IMR-90 (cell line): ENCODE measurements at regions not wholly inside any gene's neighbourhood (a gene's known extent, or its start where the extent isn't known, plus 50 kb on each side); places are given as distances from the start of the nearest gene placed in this dataset.

Source experiments
- ATAC-seq: fragments of 200-7000 bp; cut with Tn5 transposase; 2 replicates; pipeline ENCODE4 v1.9.1; 2020; ENCODE audit warnings: low read depth, mild to moderate bottlenecking, moderate library complexity
- BruUV-seq: library from RNA; stranded (reverse); fragments of 400-500 nt; replicated peaks from 2 replicates; lab custom pipeline; 2021; lab: Mats Ljungman, UMichigan
- CTCF ChIA-PET: fragments of 300-600 bp; formaldehyde crosslinking; extraction: SDS; loops from one replicate; lab custom pipeline; 2021; ENCODE audit warnings: antibody characterized with exemption; lab: Yijun Ruan, JAX
- POLR2A ChIA-PET: fragments of 300-600 bp; sonication (Branson Sonifier 250); formaldehyde crosslinking; loops from one replicate; lab custom pipeline; 2022; ENCODE audit warnings: antibody characterized with exemption; ENCODE audit not compliant: unreplicated experiment; lab: Charles Lee
- DNase-seq: peaks from one replicate; pipeline ENCODE4 v3.0.0; 2013
- H2AFZ ChIP-seq: replicated peaks from 2 replicates; pipeline ENCODE3; 2013; ENCODE audit warnings: low read length, mild to moderate bottlenecking; ENCODE audit not compliant: poor library complexity
- H2AK5ac ChIP-seq: 2 replicates; pipeline ENCODE4 v1.6.1; 2013; ENCODE audit warnings: low read depth, low read length, inconsistent platforms
- H2AK9ac ChIP-seq: replicated peaks from 2 replicates; pipeline ENCODE3; 2013; ENCODE audit warnings: mild to moderate bottlenecking, low read depth, low read length, moderate library complexity; ENCODE audit not compliant: poor library complexity
- H2BK120ac ChIP-seq: 2 replicates; pipeline ENCODE4 v1.6.1; 2013; ENCODE audit warnings: low read depth, low read length, inconsistent platforms
- H2BK15ac ChIP-seq: 3 replicates; pipeline ENCODE4 v1.6.1; 2013; ENCODE audit warnings: low read depth, low read length, inconsistent platforms
- H2BK20ac ChIP-seq: 2 replicates; pipeline ENCODE4 v1.6.1; 2013; ENCODE audit warnings: low read depth, mild to moderate bottlenecking, inconsistent platforms, low read length, moderate library complexity
- H2BK5ac ChIP-seq: 2 replicates; pipeline ENCODE4 v1.6.1; 2013; ENCODE audit warnings: mild to moderate bottlenecking, low read depth, low read length, inconsistent platforms; ENCODE audit not compliant: poor library complexity, severe bottlenecking
- H3K14ac ChIP-seq: replicated peaks from 2 replicates; pipeline ENCODE4 v1.6.1; 2013; ENCODE audit warnings: low read depth, low read length, inconsistent platforms
- H3K18ac ChIP-seq: 2 replicates; pipeline ENCODE4 v1.6.1; 2013; ENCODE audit warnings: low read depth, low read length, control low read depth
- H3K23ac ChIP-seq: 2 replicates; pipeline ENCODE4 v1.6.1; 2013; ENCODE audit warnings: low read depth, low read length, inconsistent platforms
- H3K27ac ChIP-seq: 2 replicates; pipeline ENCODE4 v1.5.1; 2013; ENCODE audit warnings: mild to moderate bottlenecking, control low read depth, low read length; ENCODE audit not compliant: insufficient read depth
- H3K27me3 ChIP-seq: 2 replicates; pipeline ENCODE4 v1.6.1; 2013; ENCODE audit warnings: low read length; ENCODE audit not compliant: control insufficient read depth, insufficient read depth
- H3K36me3 ChIP-seq: 2 replicates; pipeline ENCODE4 v1.6.1; 2013; ENCODE audit warnings: low read length, mixed read lengths; ENCODE audit not compliant: control insufficient read depth, insufficient read depth
- H3K4ac ChIP-seq: 2 replicates; pipeline ENCODE4 v1.6.1; 2013; ENCODE audit warnings: low read depth, low read length, inconsistent platforms
- H3K4me1 ChIP-seq: 2 replicates; pipeline ENCODE4 v1.6.1; 2013; ENCODE audit warnings: low read length, mixed read lengths; ENCODE audit not compliant: control insufficient read depth, insufficient read depth
- H3K4me2 ChIP-seq: 2 replicates; pipeline ENCODE4 v1.6.1; 2013; ENCODE audit warnings: low read depth, mild to moderate bottlenecking, control low read depth, low read length, moderate library complexity
- H3K4me3 ChIP-seq: 2 replicates; pipeline ENCODE4 v1.5.1; 2013; ENCODE audit warnings: low read depth, mild to moderate bottlenecking, control low read depth, low read length, moderate library complexity; ENCODE audit not compliant: insufficient read depth
- H3K56ac ChIP-seq: 2 replicates; pipeline ENCODE4 v1.6.1; 2013; ENCODE audit warnings: low read length, inconsistent platforms; ENCODE audit not compliant: insufficient read depth; ENCODE audit errors: extremely low read depth
- H3K79me1 ChIP-seq, 2 experiments: 2 replicates each; pipeline ENCODE4 v1.6.1; 2013; ENCODE audit warnings: low read length in 2 of 2, inconsistent platforms in 1 of 2, low read depth in 1 of 2
- H3K9ac ChIP-seq: 2 replicates; pipeline ENCODE4 v1.6.1; 2013; ENCODE audit warnings: low read depth, low read length, control low read depth
- H3K9me1 ChIP-seq: 2 replicates; pipeline ENCODE4 v1.6.1; 2013; ENCODE audit warnings: low read length, inconsistent platforms; ENCODE audit not compliant: insufficient read depth
- H3K9me3 ChIP-seq: 2 replicates; pipeline ENCODE4 v1.6.1; 2013; ENCODE audit warnings: low read length; ENCODE audit not compliant: control insufficient read depth, insufficient read depth
- H4K20me1 ChIP-seq: 2 replicates; pipeline ENCODE4 v1.6.1; 2013; ENCODE audit warnings: low read length, inconsistent platforms; ENCODE audit not compliant: insufficient read depth
- H4K5ac ChIP-seq: 2 replicates; pipeline ENCODE4 v1.6.1; 2013; ENCODE audit warnings: mild to moderate bottlenecking, low read depth, low read length, control low read depth
- H4K8ac ChIP-seq, 2 experiments: 2 replicates each; pipeline ENCODE4 v1.6.1; 2013; ENCODE audit warnings: low read depth in 2 of 2, low read length in 2 of 2, control low read depth in 1 of 2, inconsistent platforms in 1 of 2
- H4K91ac ChIP-seq: 2 replicates; pipeline ENCODE4 v1.6.1; 2013; ENCODE audit warnings: low read depth, low read length, inconsistent platforms; ENCODE audit not compliant: insufficient read depth
- CEBPB ChIP-seq: IDR thresholded peaks from 2 replicates; pipeline ENCODE4 v1.6.1; 2012; ENCODE audit warnings: low read depth, low read length, improper control_type of control experiment
- MAFK ChIP-seq: IDR thresholded peaks from 2 replicates; pipeline ENCODE4 v1.6.1; 2012; ENCODE audit warnings: low read depth, low read length, improper control_type of control experiment
- WGBS, 2 experiments: methylation state at CpG; one replicate each; pipeline versions ENCODE4 v1.1.5 to v1.1.7; 2013; ENCODE audit warnings: missing lambda C conversion rate in 2 of 2; ENCODE audit not compliant: insufficient read length in 1 of 2; ENCODE audit errors: extremely low coverage in 2 of 2; 5-methylcytosine and 5-hydroxymethylcytosine counted together
- dilution Hi-C: fragments of 300-500 bp; cut with HindIII; formaldehyde crosslinking; loops from one replicate; pipeline ENCODE4 v1.14.3; 2018; ENCODE audit warnings: low sequenced_read_pairs; ENCODE audit not compliant: unreplicated experiment
- in situ Hi-C: fragments of 300-500 bp; cut with MboI; formaldehyde crosslinking; loops from 3 replicates; pipeline ENCODE4 v1.14.3; 2019; ENCODE audit warnings: low sequenced_read_pairs, inconsistent platforms, mixed read lengths
- intact Hi-C: fragments of 100-400 bp; cut with micrococcal nuclease; formaldehyde crosslinking; loops from 2 replicates; pipeline ENCODE4 v1.10.0; 2022

DNA sequence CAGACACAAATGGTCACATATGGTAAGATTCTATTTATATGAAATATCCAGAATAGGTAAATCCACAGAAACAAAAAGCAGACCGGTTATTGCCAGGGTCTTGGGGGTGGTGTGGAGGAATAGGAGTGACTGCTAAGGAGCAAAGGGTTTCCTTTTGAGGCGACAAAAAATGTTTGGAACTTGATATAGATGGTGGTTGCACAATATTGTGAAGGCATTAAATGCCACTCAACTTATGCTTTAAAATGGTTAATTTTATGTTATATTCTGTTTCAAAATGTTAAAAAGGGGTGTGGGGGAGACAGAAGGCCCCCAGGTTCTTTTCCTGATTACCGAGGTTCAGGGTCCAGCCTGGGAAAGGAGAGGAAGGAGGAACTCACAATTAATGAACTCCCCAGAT is 304.4 kb downstream of the RRAGC start:
- Histone ChIP-seq H2BK20ac (no peak overlapping the region), H3K18ac (no peak overlapping the region), H2BK120ac (no peak overlapping the region), H3K4me3 (no peak overlapping the region), H4K5ac (no peak overlapping the region), H2BK5ac (no peak overlapping the region), H3K27me3 (peaks cover 6% of the 10 kb centered on the region), H3K27ac (no peak overlapping the region), H2AFZ (no peak overlapping the region), H3K4me2 (no peak overlapping the region), H2AK9ac (no peak overlapping the region), H4K91ac (no peak overlapping the region), H3K23ac (no peak overlapping the region), H3K4ac (no peak overlapping the region), H3K56ac (no peak overlapping the region), H3K14ac (no peak overlapping the region), H3K9ac (no peak overlapping the region), H2AK5ac (no peak overlapping the region), H3K79me1 (no peaks in the 10 kb centered on the region), H3K9me3 (no peaks in the 10 kb centered on the region), H2BK15ac (no peak overlapping the region), H3K4me1 (no peaks in the 10 kb centered on the region), H4K8ac (no peak overlapping the region), H4K20me1 (no peaks in the 10 kb centered on the region), H3K9me1 (no peaks in the 10 kb centered on the region), H3K36me3 (no peaks in the 10 kb centered on the region)
- ChIA-PET POLR2A (no interaction called here), CTCF (no interaction called here)
- 67% methylated on average over 1 of the region's 3 CpGs; no CpG with 5 or more reads in 1 of the 2 experiments for WGBS, 2 experiments
- DNase-seq (no peak), ATAC-seq (no peak)
- no TSS peak for BruUV-seq
- intact Hi-C loops (no loop called here), in situ Hi-C loops (no loop called here), dilution Hi-C loops (no loop called here)
- TF ChIP-seq MAFK (no peak), CEBPB (0 out of 2 replicates have a peak, but pooled peaks have one; percentile 25)
